Activated CD8-positive, alpha-beta memory T cell treated with anti-CD3 and anti-CD28 coated beads, Interleukin-2, amount 50 U/mL, for 1 hour (primary cell): ENCODE measurements at regions not wholly inside any gene's neighbourhood (a gene's known extent, or its start where the extent isn't known, plus 50 kb on each side); places are given as distances from the start of the nearest gene placed in this dataset.

Experiments
- DNase-seq: peaks from one replicate; pipeline ENCODE4 v3.0.0-alpha.2; 2020; ENCODE audit errors: extremely low read depth

- DNase-seq = no peak
Measured at GRCh38 chr7:25805027-25805687, 346.8 kb upstream of the NFE2L3 start.

DNA sequence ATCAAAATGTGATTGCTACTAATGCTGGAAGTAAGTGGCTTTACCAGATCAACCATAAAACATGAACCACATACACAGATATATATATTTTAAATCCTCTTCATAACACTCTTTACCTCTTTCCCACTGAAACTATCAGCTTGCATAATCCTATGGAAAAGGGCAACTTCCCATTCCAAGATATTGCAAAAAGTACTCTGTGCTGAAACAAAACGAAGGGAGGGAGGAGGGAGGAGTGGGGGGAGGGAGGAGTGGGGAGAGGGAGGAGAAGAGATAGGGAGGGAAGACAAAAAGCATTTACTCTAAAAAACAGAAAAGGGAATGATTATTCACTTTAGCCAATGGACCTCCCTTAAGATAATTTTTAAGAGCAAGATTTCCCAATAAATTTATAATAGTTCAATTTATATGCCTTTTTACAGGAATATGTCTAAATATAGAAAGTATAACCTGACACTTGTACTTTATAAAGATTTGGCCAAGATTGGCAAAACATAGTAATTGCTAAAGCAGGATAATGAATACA is 344.8 kb upstream of the NFE2L3 start:
- no peak for DNase-seq

DNA sequence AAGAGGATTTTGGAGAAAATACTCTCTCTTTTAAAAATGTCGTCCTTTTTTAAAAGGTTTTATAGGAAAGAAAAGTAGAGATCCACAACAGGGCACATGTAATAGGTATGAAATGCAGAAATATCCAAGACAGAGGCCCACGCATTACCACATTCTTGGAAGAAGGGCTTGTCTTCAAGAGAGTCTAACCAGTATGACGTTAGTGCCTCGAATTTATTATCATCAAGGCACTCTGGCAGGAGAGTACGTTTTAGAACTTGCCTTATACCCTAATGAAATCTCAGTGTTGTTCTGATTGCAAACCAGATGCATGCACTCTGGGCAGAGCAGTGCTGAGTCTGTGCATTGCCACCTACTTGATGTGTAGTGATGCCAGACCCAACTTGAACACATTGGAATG is 342.6 kb upstream of the NFE2L3 start:
- DNase-seq = no peak

GRCh38 chr7:25812086-25812850 is 339.7 kb upstream of the NFE2L3 start:
- no peak for DNase-seq

DNA sequence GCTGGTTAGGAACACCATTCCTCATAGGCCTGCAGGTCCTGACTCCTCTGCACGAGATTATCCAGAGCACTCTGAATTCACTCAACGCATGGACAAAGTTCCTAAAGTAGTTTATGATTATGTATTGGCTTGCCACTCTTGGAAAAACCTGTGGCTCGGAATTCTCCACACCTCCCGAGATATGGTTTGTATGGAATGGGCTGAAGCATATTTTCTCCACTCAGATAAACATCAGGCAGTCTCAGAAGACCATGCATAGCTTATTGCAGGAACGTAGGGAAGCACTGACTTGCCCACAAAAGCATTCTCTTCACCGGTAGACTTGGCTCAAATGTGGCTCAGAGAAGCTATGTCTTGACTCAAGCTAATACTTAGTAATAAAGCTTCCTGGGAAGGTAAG is 338.6 kb upstream of the NFE2L3 start:
- DNase-seq = no peak

- no peak for DNase-seq
Measured at GRCh38 chr7:25815711-25816110, 336.3 kb upstream of the NFE2L3 start.

GRCh38 chr7:25820432-25821040 is 331.5 kb upstream of the NFE2L3 start:
- no peak for DNase-seq

- no peak for DNase-seq
Measured at GRCh38 chr7:25821225-25821624, 330.8 kb upstream of the NFE2L3 start.

DNA sequence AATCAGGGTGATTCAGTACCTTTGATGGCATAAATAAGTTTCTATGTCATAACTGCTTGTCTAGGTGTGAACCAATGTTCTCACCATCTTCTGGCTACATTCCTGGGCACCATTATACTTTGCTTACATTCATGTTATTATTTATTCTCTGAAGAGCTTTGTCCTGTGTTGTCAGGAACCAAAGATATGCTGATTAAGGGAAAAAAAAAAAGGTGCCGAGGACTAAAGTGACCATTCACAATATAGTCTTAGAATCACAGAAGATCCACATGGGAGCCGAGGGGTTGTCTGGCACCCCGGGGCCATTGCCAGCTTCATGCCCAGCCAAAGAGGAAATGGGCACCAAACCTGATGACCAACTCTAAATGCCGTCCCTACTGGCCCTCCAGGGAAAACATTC is 329.2 kb upstream of the NFE2L3 start:
- no peak for DNase-seq

GRCh38 chr7:25823571-25823970 is 328.4 kb upstream of the NFE2L3 start:
- no peak for DNase-seq

DNA sequence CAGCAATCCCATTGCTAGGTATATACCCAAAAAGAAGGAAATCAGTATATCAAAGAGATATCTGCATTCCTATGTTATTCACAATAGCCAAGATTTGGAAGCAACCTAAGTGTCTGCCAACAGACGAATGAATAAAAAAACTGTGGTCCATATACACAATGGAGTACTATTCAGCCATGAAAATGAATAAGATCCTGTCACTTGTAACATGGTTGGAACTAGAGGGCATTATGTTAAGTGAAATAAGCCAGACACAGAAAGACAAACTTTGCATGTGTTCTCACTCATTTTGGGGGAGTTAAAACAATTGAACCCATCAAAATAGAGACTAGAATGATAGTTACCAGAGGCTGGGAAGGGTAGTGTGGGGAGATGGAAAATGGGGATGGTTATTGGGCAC is 323.5 kb upstream of the NFE2L3 start:
- DNase-seq = no peak

DNA sequence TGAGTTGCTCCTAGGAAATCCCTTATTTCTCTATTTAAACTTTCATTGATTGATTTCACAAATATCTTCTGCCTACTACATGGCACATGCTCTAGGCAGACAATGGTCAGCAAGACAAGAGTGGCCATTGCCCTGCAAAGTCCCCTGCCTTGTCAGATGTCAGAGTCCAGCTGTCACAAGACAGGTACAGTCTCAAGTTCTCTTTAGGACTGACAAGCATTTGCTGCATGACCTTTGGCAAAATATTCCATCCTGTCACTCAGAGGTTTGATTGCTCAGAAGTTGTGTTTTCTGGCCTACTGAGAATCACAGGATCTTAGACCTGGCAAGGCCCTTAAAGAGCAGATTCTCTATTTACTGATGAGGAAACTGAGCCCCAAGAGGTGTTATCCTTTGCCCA is 322.3 kb upstream of the NFE2L3 start:
- no peak for DNase-seq

DNA sequence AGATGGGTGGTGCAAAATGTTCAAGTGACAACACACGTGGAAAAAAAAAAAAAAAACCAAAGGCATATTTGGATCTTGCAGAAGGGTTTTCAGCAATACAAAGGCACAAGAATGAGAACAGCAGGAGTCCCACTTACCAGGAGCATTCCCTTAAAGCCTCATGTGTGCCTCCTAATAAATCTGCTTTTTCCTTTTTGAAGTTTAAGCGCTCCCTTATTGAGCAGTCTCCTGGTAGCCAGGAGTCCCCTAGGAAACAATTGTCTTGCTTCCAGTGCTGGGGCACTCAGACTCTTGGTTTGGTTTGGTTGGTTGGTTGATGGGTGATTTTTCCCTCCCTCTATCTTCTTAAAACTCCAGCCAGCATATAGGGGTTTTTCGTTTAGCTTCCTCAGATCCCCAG is 321.8 kb upstream of the NFE2L3 start:
- no peak for DNase-seq

DNA sequence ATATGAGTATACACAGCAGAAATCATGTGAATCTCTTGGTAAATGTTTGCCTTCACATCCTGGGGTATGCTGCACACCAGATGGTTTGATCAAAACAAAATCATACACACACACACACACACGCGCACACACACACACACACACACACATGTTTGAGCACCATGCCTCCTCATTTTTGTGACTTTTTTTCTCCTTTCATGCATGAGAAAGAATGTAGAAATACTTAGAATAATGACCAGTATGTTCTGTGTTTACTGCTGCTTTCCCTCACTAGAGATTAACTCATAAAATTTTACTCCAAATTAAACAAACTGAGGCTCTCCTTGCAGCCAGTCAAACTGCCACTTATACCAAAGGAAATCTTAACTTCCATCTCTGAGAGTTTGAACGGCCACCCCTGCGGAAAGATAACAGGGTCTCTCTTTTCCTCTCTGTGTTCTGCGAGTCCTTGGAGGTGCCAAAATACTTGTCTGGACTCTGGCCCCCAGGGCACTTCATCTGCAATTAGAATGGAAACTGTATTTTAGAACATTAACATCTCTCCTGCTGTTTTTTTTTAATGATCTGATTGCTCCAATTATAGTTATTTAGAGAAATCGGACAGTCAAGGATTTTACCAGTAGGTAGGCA is 320.8 kb upstream of the NFE2L3 start:
- no peak for DNase-seq

- no peak for DNase-seq
Measured at GRCh38 chr7:25831831-25832411, 320.1 kb upstream of the NFE2L3 start.

DNA sequence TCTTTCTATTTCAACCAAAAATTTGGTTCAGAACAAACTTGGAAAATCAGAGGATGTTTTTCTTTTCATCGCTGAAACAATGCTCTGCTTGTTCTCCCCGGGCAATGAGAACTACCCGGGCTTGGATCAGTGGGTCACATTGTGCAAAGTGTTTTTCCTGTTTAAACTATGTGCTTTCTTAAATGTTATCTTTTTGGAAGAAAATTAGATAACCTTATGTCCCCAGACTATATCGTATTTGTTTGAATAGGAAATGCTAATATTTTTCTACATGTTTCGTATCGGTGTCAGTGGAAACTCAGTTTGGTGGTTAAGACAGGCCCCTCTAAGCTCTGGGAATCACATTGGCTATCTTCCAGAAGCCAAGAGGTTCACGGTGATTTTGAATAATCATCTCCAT is 319.5 kb upstream of the NFE2L3 start:
- no peak for DNase-seq

DNA sequence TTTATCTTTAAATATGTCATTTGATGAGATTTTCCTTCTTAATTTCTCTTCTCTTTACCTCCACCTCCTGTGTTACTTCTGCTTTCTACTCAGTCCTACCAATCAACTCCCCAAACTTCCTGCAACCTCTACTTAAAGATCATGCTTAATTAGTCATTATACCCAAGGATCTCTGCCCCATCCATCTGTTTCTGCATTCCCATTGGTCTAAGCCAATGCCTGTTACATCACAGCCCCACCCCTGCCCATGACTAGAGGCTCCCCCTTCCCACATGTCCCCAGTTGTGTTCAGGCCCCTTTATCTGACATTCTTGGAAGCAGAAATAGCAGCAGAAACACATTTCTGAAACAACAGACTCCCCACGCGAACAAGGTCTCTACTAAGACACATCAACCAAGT is 319.1 kb upstream of the NFE2L3 start:
- DNase-seq = no peak

DNA sequence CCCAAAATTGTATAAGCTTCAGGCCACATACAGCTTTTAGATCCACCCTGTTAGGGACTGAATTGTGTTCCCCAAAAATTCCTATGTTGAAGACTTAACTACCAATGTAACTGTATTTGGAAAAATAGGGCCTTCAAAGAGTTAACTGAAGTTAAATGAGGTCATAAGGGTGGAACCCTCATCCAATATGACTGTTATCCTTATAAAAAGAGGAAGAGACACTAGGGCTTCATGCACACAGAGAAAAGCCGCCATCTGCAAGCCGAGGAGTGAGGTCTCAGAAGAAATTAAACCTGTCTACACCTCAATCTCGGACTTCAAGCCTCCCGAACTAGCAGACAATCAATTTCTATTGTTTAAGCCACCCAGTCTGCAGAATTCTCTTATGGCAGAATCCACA is 317.9 kb upstream of the NFE2L3 start:
- DNase-seq = no peak

DNA sequence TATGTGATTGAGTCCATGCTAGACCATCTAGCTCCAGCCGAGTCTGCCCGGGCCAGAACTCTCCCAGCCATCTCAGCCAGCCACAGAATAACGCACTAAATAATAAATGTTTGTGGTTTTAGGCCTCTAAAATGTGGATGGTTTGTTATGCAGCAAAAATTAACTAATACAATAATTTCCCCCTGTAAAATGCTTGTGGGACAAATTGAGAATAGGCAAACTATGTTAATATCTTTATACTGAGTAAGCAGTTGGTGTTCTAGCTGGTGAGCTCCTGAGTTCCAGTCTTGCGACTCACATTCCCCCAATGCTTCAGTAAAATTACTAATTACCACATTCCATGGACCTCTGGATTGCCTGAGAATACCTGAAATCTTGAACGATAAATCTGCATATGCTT is 316.8 kb upstream of the NFE2L3 start:
- DNase-seq = no peak

- DNase-seq = no peak
Measured at GRCh38 chr7:25839084-25839769, 312.8 kb upstream of the NFE2L3 start.

GRCh38 chr7:25840209-25840792 is 311.7 kb upstream of the NFE2L3 start:
- DNase-seq = no peak
